GM21381 (cell line): ENCODE measurements at regions not wholly inside any gene's neighbourhood (a gene's known extent, or its start where the extent isn't known, plus 50 kb on each side); places are given as distances from the start of the nearest gene placed in this dataset.
A peak's percentile ranks its signal among the peaks of the same experiment; 100 is the strongest.

Source experiments
- ATAC-seq: cut with Tn5 transposase; IDR thresholded peaks from one replicate; pipeline ENCODE4 v1.9.1; 2021; ENCODE audit warnings: mild to moderate bottlenecking, moderate library complexity; ENCODE audit not compliant: unreplicated experiment

DNA sequence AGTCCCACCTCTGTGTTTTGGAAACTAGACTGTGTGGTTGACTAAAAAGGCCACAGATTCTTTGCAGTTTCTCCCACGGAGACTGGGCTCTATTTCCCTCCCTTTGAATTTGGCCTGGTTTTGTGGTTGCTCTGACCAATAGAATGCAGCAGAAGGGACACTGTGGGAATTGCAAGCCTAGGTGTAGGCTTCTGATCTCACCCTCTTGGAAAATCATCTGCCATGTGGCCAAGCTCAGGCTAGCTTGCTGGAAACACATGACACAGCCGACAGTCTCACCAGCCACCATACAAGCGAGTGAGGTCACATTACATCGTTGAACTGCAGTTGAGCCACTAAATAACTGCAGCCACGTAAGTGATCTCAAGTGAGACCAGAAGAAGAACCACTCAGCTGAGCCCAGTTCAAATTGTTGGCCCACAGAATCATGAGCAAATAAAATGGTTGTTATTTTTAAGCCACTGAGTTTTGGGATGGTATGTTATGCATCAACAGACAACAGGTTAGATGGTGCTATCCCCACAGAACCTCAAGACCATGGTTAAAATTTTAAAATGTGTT lies 319.1 kb upstream of the MEX3C start:
- no peak for ATAC-seq

DNA sequence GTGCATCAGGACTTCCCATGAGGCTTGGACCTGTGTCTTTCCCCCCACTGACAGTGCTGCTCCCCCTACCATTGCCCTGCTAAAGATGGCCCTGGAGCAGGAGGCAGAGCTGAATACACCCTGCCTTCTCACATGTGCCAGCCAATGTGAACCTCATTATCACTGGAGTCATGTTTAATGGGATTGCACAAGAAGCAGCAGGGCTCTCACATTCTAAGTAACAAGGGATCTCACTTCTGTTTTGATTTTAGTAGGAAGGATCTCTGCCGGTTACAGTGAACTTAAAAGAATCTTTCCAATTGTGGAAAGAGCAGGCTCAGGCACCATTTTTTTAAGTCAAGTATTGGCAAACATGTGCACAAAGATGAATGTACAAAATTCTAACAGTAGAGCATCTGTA lies 322.1 kb upstream of the MEX3C start:
- no peak for ATAC-seq

DNA sequence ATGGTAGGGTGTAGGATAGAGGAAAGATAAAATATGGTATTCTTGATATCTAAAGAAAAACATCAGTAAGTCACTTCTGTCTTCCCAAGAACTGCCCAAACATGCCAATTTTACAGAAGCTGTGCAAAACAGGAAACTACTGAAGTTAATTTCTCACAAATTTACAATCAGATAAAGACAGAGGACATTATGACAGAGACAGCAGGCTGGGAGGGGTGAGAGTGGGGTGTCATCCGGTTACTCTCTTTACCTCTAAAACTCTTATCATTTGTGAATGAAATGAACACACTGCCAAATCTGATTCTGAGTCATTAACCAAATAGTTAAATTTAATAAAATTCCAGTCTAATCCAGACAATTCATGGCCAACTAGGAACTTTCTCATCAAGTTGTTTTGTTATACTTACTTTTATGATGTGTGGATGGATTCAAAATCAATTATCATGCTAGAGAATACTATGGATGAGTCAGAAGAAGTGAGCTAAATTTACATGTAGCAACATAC lies 323.2 kb upstream of the MEX3C start:
- ATAC-seq: no peak

DNA sequence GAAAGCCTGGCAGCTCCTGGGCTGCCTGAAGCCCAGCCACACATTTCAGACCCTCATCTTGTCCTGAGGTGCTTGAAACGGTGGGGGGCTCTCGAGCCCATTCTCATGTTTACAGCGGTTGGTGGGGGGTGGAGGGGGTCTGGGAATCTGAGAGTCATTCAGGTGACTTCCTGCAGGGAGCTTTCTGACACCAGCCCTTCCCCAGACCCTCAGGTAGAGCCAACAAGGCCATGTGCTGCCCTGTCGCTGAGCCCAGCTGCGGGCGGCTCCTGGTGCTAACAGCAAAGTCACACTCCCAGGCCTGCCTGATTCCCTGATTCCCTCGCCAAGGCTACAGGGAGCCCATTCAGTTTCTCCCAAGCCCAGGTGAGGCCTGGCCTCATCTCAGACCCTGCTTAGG lies 324.9 kb upstream of the MEX3C start:
- no peak for ATAC-seq

DNA sequence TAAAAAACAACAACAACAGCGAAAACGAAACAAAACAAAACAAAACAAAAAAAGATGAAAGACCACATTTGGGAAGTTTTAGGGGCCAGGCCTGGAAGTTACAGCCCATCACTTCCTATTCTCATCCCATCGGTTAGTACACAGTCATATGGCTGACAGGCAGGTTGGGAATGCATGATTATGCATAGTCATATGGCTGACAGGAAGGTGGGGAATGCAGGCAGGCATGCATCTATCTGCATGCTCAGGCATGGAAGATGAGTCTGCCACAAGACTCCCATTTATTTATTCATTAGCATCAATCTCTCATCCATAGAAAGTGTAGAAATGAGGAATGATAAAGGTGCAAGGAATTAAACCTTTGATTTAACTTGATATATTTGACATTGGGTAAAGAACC lies 325.3 kb upstream of the MEX3C start:
- no peak for ATAC-seq

DNA sequence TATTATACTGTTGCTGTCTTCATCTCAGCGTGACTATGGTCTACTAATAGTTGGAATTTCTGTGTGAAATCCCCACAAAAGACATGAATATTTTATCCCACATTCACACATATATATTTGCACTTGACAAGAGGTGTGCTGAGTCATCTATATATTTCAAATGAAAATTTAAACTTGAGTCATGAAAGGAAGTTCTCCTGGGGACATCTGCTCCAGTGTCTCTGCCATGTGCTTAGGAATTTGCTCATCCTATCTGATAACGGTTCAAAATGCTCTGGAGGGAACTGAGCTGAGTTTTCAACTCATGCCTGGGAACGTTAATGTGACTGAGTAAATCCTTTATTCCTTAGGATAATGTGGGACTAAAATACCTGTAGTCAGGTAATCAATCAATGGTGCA lies 326.2 kb upstream of the MEX3C start:
- ATAC-seq: no peak

DNA sequence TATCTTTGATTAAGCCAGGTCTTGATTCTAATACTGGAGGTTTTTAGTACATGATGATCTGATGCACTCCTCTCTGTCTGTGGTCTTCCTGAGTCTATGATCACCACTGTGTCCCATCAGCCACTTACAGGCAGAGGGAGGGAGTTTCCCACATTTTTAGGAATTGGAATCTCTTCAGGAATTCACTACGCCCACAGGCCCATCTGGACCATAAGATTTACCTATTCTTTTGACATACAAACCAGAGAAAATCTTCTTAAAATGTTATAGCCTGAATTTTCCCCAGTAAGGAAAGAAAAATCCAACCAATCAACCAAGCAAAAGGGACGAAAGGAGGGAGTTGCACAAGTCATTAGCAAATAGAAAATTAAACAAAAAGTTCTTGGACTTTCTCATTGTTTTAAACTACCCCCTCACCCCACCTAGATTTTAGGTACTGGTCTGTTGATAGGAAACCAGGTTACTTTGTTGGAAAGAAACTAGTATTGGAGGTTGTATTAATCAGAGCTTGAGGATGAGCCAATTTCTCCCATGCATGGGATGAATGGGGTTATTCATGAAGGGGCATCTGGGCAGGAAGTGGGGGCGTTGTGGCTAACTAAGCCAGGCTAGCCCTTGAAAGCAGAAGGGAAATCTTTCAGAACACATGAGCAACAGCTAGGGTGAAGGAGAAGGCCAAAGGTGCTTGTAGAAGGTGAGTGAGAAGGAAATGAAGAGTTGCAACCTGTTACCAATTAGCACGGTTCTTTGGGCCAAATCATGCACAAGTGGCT lies 328.2 kb upstream of the MEX3C start:
- no peak for ATAC-seq

DNA sequence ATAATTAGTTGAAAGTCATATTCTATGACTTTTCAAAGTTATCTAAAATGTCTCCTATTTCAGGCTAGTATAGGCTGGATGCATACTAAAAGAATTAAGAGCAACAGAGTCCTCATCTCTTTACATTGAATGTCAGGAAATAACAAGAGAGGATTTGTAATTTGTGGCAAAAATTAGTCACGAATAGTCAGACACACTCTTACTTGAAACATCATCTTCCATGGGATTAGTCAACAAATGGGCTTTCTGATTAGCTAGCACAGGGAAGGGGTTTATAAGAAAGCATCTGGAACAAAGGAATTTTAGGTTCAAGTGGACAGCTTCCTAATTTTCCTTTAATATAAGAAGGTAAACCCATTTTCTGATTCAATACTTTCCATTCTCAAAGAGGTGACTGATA lies 330.3 kb upstream of the MEX3C start:
- ATAC-seq: no peak

DNA sequence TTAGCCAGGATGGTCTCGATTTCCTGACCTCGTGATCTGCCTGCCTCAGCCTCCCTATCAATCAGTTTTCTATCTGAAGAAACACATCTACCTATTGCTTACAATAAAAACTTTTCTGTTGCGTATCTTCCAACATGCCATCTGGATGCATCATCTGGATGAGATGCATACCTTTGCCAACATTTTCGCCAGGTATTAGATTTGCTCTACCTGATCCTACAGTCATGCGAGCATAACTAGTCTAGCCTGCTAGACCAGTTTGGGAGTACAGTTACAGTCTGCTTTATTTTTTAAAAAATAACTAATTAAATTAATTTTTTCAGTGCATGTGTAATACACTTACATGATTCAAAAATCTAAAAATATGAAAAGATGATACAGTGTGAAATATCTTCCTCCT lies 334.0 kb upstream of the MEX3C start:
- no peak for ATAC-seq

DNA sequence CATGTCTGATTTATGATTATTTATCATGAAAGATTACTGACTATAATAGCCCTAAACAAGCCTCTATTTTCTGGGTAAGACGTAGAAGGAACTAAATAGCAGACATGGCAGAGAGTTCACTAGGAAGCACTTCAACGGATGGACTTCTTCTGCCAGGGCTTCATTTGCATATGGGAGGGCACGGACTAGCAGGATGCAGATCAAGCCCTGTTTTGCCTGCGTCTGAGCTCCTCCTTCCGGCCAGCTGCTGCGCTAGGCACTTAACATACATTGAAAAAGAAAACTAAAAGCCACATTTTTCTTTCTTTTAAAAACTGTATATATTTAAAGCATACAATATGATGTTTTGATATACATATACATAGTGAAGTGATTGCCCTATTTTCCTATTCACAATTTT lies 340.0 kb upstream of the MEX3C start:
- ATAC-seq: peak; percentile 80

DNA sequence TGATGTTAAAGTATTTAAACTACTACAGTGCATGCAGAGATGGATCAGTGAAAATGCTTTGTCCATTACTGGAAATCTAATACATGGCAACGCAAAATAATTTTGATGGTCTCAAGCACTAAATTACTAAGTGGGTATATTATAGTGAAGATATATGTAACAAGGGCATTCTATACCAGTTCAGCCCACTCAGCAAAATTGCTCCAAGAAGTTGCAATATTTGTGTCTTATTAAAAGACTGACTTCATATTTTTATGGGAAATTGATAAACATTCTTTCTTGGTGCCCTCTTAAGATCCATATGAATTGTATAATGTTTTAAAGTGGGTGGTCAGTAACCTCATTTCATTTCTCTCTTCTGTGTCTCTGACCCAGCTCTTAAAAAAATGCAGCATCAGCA lies 343.1 kb upstream of the MEX3C start:
- ATAC-seq: no peak

DNA sequence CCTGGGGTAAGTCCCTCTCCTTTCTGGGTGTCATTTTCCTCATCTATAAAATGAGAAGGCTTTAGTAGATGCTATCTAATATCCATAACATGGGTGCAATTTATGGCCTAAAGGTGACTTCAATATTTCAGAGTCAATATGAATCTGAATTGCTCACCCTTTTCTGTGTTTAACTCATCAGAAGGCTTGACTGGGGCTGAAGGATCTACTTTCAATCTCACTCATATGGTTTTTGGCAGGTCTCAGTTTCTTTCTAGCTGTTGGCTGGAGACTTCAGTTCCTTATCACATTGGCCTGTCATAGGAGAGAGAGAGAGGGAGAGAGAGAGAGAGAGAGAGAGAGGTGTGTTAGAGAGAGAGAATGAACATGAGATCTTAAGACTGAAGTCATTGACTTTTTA lies 343.7 kb upstream of the MEX3C start:
- no peak for ATAC-seq

DNA sequence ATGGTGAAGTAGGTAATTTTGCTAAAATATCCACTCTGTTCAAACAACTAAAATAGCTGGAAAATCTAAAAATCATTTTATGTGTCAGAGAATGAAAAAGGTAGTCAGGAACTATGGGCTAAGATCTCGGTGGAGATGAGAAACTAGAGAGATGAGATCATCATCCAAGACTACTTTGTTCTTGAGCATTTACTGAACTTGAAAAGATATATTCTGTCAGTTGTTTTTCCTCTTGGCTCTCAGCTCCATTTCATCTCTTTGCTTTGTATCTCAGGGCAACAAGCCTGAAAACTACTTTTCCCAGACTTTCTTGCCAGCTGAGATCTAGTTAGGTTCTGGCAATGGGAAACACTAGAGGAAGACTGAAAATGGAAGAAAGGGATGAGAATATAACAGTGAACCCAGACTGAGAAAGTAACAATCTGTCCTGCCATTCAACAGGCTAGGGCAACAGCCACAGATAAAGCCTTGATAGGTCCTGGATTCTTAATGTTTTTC lies 346.2 kb upstream of the MEX3C start:
- ATAC-seq: no peak

DNA sequence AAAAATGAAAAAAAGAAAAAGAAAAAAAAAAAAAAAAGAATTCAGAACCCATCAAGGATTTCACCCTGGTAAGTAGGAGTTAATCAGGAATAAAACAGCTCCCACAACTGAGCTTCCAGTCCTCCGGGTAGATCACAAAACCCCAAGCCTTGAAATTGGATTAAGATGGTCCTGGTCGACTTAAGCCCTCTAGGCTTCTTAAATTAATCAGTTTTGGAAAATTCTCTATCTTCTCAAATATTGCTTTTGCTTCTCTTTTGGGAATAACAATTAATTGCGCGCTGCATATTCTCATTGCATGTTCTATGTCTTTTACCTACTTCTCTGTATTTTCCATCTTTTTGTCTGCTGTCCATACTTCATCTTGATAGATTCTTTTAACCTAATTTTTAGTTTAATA lies 348.0 kb upstream of the MEX3C start:
- no peak for ATAC-seq

DNA sequence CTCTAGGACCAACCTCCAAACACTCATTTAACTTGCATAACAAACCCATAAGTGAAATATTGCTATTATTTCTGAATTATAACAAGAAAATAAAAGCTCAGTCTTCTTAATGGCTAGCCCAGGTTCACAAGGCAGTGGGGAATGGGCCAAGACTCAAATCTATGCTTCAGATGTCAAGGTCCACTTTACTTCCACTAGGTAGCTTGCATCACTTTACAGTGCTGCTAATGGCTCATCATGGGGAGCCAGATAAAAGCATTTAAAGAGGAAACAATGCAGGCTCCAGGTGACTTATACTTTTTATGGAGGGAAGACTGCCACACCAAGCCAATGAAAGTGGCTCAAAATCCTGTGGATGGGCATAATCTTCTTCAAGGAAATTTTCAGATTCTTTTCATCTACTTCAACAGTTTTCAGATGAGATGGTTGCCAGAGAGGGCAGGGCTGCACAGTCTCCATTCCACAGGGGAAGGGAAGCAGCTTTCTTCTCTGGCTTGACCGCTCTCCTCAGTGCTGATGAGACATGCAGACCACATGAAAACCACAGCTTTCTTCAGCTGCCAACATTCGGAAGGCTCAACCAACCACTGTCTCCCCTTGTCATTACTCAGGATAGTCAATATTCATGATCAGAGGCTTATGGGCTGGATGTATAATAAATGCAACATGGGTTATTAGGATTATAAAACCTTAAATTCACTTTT lies 361.9 kb upstream of the MEX3C start:
- ATAC-seq: no peak

DNA sequence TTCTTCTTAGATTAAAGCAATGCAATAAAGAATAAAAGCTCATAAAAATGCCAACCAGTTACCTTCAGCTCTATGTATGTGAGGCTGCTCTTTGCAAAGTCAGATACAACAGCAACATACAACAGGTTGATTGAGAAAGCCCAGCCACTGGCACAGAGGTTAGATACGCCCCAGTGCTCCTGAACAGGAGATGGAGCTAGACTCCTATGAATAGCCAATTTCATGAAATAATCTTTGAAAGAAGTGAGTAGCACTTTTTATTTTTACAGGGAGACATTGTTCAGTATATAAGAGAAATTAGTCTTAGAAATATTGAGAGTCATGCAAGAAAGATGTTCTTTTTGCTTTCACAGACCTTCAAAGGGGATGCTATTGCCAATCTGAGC lies 362.4 kb upstream of the MEX3C start:
- ATAC-seq: no peak

DNA sequence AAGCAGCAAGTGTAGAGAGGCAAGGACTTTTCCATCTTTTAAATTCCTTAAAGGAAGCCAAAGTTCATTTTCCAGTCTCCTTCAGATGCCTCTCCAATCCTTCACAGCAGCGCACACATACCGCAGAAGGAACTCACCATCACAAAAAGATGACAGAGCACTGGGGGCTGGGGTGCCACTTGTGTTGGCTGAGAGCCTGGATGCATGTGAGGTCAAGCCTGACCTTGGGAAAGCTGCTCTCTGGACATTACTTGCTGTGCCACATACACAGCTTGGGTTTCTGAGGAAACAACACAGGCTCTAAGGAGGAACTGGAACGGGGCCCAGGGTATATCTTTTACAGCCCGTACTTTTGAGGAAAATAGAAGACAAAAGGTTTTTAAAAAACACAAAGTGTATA lies 364.3 kb upstream of the MEX3C start:
- no peak for ATAC-seq

DNA sequence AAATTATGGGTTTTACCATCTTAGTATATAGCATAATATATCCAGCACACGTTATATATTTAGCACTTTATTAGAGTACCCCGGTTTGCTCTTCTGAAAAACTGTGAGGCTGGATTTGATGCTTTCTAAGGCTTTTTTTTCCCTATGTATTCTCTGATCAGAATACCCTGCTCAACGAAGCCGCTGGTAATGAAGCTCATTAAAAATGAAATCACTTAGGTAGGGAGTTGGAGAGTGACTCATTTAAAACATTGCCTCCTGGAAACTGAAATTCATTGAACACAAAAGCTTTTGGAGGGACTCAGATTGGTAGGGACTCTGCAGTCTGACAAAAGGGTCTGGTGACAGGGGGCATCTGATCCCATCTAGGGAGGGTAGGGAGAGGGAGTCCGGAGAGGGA lies 365.4 kb upstream of the MEX3C start:
- ATAC-seq: no peak

DNA sequence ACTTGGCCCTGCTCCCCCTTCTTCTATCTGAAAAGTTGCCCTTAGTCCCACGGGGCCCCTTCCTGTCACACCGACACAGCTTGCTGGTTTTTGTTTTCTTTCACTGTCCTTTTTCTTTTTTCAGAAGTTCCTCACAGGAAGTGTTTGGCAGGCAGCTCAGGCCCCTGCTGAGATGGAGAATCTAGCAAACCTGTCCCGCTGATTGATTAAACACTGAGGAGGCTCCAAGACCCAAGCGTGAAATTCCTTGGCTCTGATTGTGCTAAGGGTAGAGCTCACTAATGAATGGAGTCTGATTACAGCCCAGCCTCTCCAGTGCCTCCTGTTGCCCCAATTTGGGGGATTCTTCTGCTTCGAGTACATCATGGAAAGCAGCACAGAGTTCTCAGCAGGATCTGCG lies 365.9 kb upstream of the MEX3C start:
- ATAC-seq: no peak

DNA sequence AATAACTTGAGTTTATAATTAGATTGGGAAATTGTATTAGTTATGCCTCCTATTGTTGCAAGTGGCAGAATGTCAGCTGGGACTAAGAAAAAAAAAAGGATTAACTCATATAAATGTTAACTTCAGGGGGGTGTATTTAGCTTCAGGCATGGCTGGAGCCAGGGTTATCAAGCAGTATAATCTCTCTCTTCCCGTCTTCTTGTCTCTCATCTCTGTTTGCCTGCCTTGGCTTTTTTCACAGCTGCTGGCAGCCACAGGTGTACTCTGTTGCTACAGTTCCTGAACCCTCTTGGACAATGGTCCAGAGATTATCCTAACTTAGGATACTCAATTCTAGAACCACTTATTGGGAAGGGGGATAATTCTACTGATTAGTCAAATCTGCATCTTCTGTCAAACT lies 370.7 kb upstream of the MEX3C start:
- ATAC-seq: no peak

DNA sequence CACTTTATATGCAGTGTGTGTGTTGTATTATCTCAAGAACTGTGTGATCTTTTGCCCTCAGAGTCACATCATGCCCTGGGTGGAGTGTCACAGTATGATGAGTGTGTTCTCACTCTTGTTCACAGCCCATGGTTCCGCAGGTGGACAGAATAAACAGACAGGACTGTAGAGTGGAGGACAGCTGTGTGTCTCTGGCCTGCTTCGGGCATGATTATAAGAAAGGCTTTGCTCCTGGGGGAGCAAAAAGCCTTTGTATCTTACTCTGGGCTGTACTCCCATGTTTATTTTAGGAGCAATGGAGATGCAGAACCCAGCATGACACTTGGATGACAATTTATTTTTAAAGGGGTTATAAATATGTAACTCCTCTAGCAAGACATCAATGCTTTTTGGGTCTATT lies 371.7 kb upstream of the MEX3C start:
- no peak for ATAC-seq

DNA sequence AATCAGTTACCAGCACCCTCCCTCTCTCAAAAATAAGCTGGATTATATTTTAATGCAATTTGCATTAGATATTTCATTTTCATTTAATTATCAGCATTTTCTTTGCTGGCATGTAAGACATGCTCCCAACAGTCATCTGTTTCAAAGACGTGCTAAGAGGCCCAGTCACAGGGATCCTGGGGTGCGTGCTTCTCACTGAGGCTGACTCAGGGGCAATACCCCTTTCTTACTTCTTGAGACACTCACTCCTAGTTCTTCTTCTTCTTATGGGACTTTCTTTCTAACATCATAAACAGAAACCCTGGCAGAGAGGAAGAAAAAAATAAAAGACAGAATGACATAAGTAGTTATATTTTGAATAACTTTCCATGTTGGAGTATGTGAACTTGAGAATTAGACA lies 372.1 kb upstream of the MEX3C start:
- ATAC-seq: no peak
